ENCODE measurements at regions not wholly inside any gene's neighbourhood (a gene's known extent, or its start where the extent isn't known, plus 50 kb on each side); places are given as distances from the start of the nearest gene placed in this dataset.

DNA sequence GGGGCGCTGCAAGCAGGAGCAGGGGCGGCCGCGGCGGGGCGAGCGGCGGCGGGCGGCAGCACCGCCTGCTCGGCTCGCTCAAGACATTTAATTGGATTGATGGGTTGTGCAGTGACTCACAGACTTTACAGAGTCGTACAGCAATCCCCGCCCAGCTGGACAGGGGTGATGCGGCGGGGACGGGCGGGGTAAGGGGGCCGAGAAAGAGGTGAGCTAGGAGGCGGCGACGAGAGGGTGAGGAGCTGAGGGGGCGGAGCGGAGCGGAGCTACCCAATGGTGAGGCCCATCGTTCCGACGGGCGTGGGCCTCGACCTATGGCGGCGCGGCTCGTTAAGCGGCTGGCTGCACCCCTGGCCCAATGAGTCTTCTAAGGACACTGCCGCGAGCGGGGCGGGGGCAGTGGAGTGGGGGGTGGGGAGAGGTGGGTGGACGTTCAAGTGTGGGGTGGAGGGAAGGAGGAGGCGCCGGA lies 97.1 kb upstream of the SERTAD2 start (continued):
- TF ChIP-seq TAF1 (CRISPR knock-in tag; IDR thresholded peaks at IDR 0.05): peak; percentile 79
- TF ChIP-seq ZNF121 (CRISPR knock-in tag; IDR thresholded peaks at IDR 0.05): peak; percentile 29; the same call in 1 of the 2 replicates
- TF ChIP-seq CEBPG (CRISPR knock-in tag; IDR thresholded peaks at IDR 0.05): peak; percentile 36; the same call in 1 of the 2 replicates
- no peak for TF ChIP-seq ZNF263 (CRISPR knock-in tag; IDR thresholded peaks at IDR 0.05)
- no peak for TF ChIP-seq RCOR2 (CRISPR knock-in tag; IDR thresholded peaks at IDR 0.05)
- TF ChIP-seq ZNF841 (CRISPR knock-in tag; IDR thresholded peaks at IDR 0.05; ENCODE audit: borderline replicate concordance): no peak
- no peak for TF ChIP-seq HNF4A (CRISPR knock-in tag; IDR thresholded peaks at IDR 0.05)
- TF ChIP-seq ZNF75D (CRISPR knock-in tag; IDR thresholded peaks at IDR 0.05; ENCODE audit: borderline replicate concordance): no peak
- TF ChIP-seq RBM22 (optimal IDR thresholded peaks at IDR 0.05; ENCODE audit: low read length): no peak
- no peak for TF ChIP-seq SMC3 (IDR thresholded peaks at IDR 0.05; ENCODE audit: low read length)
- TF ChIP-seq ZKSCAN8 (CRISPR knock-in tag; IDR thresholded peaks at IDR 0.05; ENCODE audit: borderline replicate concordance): peak; percentile 46; the same call in 1 of the 2 replicates
- no peak for TF ChIP-seq ZFP90 (CRISPR knock-in tag; IDR thresholded peaks at IDR 0.05; ENCODE audit: borderline replicate concordance)
- TF ChIP-seq, protein P1, sequence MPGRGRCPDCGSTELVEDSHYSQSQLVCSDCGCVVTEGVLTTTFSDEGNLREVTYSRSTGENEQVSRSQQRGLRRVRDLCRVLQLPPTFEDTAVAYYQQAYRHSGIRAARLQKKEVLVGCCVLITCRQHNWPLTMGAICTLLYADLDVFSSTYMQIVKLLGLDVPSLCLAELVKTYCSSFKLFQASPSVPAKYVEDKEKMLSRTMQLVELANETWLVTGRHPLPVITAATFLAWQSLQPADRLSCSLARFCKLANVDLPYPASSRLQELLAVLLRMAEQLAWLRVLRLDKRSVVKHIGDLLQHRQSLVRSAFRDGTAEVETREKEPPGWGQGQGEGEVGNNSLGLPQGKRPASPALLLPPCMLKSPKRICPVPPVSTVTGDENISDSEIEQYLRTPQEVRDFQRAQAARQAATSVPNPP (CRISPR knock-in tag; IDR thresholded peaks at IDR 0.05): 0 out of 2 replicates have a peak, but pooled peaks have one; percentile 27
- no peak for TF ChIP-seq ZNF747 (CRISPR knock-in tag; IDR thresholded peaks at IDR 0.05; ENCODE audit: borderline replicate concordance)
- no peak for TF ChIP-seq KDM4B (CRISPR knock-in tag; IDR thresholded peaks at IDR 0.05)
- TF ChIP-seq, protein P2, sequence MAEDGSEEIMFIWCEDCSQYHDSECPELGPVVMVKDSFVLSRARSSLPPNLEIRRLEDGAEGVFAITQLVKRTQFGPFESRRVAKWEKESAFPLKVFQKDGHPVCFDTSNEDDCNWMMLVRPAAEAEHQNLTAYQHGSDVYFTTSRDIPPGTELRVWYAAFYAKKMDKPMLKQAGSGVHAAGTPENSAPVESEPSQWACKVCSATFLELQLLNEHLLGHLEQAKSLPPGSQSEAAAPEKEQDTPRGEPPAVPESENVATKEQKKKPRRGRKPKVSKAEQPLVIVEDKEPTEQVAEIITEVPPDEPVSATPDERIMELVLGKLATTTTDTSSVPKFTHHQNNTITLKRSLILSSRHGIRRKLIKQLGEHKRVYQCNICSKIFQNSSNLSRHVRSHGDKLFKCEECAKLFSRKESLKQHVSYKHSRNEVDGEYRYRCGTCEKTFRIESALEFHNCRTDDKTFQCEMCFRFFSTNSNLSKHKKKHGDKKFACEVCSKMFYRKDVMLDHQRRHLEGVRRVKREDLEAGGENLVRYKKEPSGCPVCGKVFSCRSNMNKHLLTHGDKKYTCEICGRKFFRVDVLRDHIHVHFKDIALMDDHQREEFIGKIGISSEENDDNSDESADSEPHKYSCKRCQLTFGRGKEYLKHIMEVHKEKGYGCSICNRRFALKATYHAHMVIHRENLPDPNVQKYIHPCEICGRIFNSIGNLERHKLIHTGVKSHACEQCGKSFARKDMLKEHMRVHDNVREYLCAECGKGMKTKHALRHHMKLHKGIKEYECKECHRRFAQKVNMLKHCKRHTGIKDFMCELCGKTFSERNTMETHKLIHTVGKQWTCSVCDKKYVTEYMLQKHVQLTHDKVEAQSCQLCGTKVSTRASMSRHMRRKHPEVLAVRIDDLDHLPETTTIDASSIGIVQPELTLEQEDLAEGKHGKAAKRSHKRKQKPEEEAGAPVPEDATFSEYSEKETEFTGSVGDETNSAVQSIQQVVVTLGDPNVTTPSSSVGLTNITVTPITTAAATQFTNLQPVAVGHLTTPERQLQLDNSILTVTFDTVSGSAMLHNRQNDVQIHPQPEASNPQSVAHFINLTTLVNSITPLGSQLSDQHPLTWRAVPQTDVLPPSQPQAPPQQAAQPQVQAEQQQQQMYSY (CRISPR knock-in tag; IDR thresholded peaks at IDR 0.05): no peak
- TF ChIP-seq, protein P3, sequence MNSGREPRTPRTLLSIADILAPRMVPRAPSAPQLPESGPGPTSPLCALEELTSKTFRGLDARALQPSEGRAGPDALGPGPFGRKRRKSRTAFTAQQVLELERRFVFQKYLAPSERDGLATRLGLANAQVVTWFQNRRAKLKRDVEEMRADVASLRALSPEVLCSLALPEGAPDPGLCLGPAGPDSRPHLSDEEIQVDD (CRISPR knock-in tag; IDR thresholded peaks at IDR 0.05; ENCODE audit: borderline replicate concordance): no peak
- TF ChIP-seq MXD4 (CRISPR knock-in tag; IDR thresholded peaks at IDR 0.05): no peak; the same call in 1 of the 2 replicates
- TF ChIP-seq ZNF564 (CRISPR knock-in tag; IDR thresholded peaks at IDR 0.05): 0 out of 2 replicates have a peak, but pooled peaks have one; percentile 30
- no peak for TF ChIP-seq SETDB1 (CRISPR knock-in tag; IDR thresholded peaks at IDR 0.05; ENCODE audit: borderline replicate concordance)
- TF ChIP-seq HOXA9 (CRISPR knock-in tag; IDR thresholded peaks at IDR 0.05; ENCODE audit: borderline replicate concordance): no peak
- TF ChIP-seq ZNF431 (CRISPR knock-in tag; IDR thresholded peaks at IDR 0.05; ENCODE audit: borderline replicate concordance, low read depth): no peak
- TF ChIP-seq ZNF460 (CRISPR knock-in tag; IDR thresholded peaks at IDR 0.05; ENCODE audit: borderline replicate concordance): no peak
- TF ChIP-seq SIN3B (IDR thresholded peaks at IDR 0.05; ENCODE audit: low read length): no peak
- TF ChIP-seq, protein P4, sequence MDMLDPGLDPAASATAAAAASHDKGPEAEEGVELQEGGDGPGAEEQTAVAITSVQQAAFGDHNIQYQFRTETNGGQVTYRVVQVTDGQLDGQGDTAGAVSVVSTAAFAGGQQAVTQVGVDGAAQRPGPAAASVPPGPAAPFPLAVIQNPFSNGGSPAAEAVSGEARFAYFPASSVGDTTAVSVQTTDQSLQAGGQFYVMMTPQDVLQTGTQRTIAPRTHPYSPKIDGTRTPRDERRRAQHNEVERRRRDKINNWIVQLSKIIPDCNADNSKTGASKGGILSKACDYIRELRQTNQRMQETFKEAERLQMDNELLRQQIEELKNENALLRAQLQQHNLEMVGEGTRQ (IDR thresholded peaks at IDR 0.05; ENCODE audit: low read depth, low read length): no peak
- TF ChIP-seq, protein P4 (CRISPR knock-in tag; IDR thresholded peaks at IDR 0.05; ENCODE audit: borderline replicate concordance): no peak

Data from HepG2 (cell line).